ENCODE measurements at regions not wholly inside any gene's neighbourhood (a gene's known extent, or its start where the extent isn't known, plus 50 kb on each side); places are given as distances from the start of the nearest gene placed in this dataset.

GRCh38 chr6:66396549-66396948 is 689.5 kb upstream of the EYS start (continued):
- TF ChIP-seq, protein P1, sequence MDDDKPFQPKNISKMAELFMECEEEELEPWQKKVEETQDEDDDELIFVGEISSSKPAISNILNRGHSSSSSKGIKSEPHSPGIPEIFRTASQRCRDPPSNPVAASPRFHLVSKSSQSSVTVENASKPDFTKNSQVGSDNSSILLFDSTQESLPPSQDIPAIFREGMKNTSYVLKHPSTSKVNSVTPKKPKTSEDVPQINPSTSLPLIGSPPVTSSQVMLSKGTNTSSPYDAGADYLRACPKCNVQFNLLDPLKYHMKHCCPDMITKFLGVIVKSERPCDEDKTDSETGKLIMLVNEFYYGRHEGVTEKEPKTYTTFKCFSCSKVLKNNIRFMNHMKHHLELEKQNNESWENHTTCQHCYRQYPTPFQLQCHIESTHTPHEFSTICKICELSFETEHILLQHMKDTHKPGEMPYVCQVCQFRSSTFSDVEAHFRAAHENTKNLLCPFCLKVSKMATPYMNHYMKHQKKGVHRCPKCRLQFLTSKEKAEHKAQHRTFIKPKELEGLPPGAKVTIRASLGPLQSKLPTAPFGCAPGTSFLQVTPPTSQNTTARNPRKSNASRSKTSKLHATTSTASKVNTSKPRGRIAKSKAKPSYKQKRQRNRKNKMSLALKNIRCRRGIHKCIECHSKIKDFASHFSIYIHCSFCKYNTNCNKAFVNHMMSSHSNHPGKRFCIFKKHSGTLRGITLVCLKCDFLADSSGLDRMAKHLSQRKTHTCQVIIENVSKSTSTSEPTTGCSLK (tag by site-specific recombination; IDR thresholded peaks at IDR 0.05) = no peak

- no peaks in the 10 kb centered on the region for H3K36me3 ChIP-seq (ENCODE audit: control insufficient read depth in 2 of 2, insufficient read depth in 1 of 2, low read length in 2 of 2)
- no peaks in the 10 kb centered on the region for H3K4me1 ChIP-seq (ENCODE audit: control insufficient read depth, insufficient read depth, low read length)
- H3K27ac ChIP-seq (ENCODE audit: extremely low read depth, low read depth, low read length) = no peak overlapping the region
- peak; percentile 50 for TF ChIP-seq EGR2 (tag by site-specific recombination; IDR thresholded peaks at IDR 0.05; ENCODE audit: low read depth)
- TF ChIP-seq, protein P2, sequence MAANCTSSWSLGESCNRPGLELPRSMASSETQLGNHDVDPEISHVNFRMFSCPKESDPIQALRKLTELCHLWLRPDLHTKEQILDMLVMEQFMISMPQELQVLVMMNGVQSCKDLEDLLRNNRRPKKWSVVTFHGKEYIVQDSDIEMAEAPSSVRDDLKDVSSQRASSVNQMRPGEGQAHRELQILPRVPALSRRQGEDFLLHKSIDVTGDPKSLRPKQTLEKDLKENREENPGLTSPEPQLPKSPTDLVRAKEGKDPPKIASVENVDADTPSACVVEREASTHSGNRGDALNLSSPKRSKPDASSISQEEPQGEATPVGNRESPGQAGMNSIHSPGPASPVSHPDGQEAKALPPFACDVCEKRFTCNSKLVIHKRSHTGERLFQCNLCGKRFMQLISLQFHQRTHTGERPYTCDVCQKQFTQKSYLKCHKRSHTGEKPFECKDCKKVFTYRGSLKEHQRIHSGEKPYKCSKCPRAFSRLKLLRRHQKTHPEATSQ (tag by site-specific recombination; IDR thresholded peaks at IDR 0.05) = no peak
- H3K9me3 ChIP-seq (ENCODE audit: control insufficient read depth, insufficient read depth, low read depth, low read length) = no peaks in the 10 kb centered on the region
- ChIA-PET CTCF (no interaction called here), POLR2A (no interaction called here)
- H3K4me3 ChIP-seq (ENCODE audit: low read depth, low read length) = no peak overlapping the region
Observed at GRCh38 chr6:66396145-66396544, 689.1 kb upstream of the EYS start.

DNA sequence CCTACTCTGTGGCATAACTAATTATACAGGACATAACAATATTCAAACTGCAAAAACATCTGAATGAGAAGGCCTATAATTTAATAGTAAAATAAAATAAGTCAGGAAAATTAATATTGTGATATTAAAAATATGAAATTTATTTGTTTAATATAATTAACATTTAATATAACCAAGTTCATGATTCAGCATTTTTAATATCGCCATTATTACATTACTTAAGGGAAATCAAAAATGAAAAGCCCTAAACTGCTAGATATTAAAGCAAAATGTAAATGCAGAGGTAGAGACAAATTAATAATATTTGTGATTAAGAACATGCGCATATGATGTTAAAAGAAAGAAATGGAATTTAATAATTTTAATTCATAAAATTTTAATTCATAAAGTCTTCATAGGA is 683.4 kb upstream of the EYS start:
- no peak overlapping the region for H3K27ac ChIP-seq (ENCODE audit: extremely low read depth, low read depth, low read length)
- TF ChIP-seq ZNF433 (tag by site-specific recombination; IDR thresholded peaks at IDR 0.05; ENCODE audit: low read depth) = no peak
- TF ChIP-seq ZNF626 (tag by site-specific recombination; IDR thresholded peaks at IDR 0.05) = no peak
- no peak for TF ChIP-seq ZNF529 (tag by site-specific recombination; IDR thresholded peaks at IDR 0.05; ENCODE audit: insufficient replicate concordance)
- no peak for TF ChIP-seq YY1 (tag by site-specific recombination; IDR thresholded peaks at IDR 0.05)
- TF ChIP-seq ZNF792 (tag by site-specific recombination; IDR thresholded peaks at IDR 0.05) = no peak
- no peak for TF ChIP-seq BCL6B (tag by site-specific recombination; IDR thresholded peaks at IDR 0.05)
- no peak for TF ChIP-seq KLF9 (tag by site-specific recombination; IDR thresholded peaks at IDR 0.05; ENCODE audit: low read depth)
- TF ChIP-seq GLIS2 (tag by site-specific recombination; IDR thresholded peaks at IDR 0.05) = no peak
- TF ChIP-seq ZNF292 (tag by site-specific recombination; IDR thresholded peaks at IDR 0.05; ENCODE audit: borderline replicate concordance, low read depth) = no peak
- no peaks in the 10 kb centered on the region for H3K9me3 ChIP-seq (ENCODE audit: control insufficient read depth, insufficient read depth, low read depth, low read length)
- H3K4me3 ChIP-seq (ENCODE audit: low read depth, low read length) = no peak overlapping the region
- POLR2A ChIA-PET = no interaction called here
- no peaks in the 10 kb centered on the region for H3K36me3 ChIP-seq (ENCODE audit: control insufficient read depth in 2 of 2, insufficient read depth in 1 of 2, low read length in 2 of 2)
- H3K4me1 ChIP-seq (ENCODE audit: control insufficient read depth, insufficient read depth, low read length) = no peaks in the 10 kb centered on the region
- CTCF ChIA-PET = no interaction called here

DNA sequence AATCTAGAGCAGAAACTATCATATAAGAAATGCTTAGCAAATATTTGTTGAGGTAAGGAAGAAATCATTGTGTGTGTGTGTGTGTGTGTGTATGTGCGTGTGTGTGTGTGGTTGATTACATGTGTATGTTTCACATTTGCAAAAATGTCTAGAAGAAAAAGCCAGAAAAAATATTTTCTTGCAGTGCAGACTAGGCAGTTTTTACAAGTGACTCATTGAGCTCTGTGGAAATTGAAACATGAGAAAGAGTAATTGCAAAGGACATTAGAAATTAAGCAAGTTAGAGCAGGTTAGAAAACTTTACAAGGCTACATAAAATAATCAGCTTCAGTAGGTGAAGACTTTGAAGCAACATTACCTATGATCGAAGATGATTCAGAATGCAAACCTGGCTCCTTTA is 669.0 kb upstream of the EYS start:
- Histone ChIP-seq H3K27ac (ENCODE audit: extremely low read depth, low read depth, low read length) (no peak overlapping the region), H3K4me1 (ENCODE audit: control insufficient read depth, insufficient read depth, low read length) (no peaks in the 10 kb centered on the region), H3K36me3 (ENCODE audit: control insufficient read depth in 2 of 2, insufficient read depth in 1 of 2, low read length in 2 of 2) (no peaks in the 10 kb centered on the region), H3K9me3 (ENCODE audit: control insufficient read depth, insufficient read depth, low read depth, low read length) (no peaks in the 10 kb centered on the region), H3K4me3 (ENCODE audit: low read depth, low read length) (no peak overlapping the region)
- ChIA-PET CTCF (no interaction called here), POLR2A (no interaction called here)
- no peak for TF ChIP-seq ZNF214 (tag by site-specific recombination; IDR thresholded peaks at IDR 0.05; ENCODE audit: borderline replicate concordance)
- TF ChIP-seq ZNF777 (tag by site-specific recombination; IDR thresholded peaks at IDR 0.05; ENCODE audit: borderline replicate concordance) = no peak
- TF ChIP-seq ZBTB48 (tag by site-specific recombination; IDR thresholded peaks at IDR 0.05) = no peak
- TF ChIP-seq EGR2 (tag by site-specific recombination; IDR thresholded peaks at IDR 0.05; ENCODE audit: low read depth) = no peak
- no peak for TF ChIP-seq ZFP37 (tag by site-specific recombination; IDR thresholded peaks at IDR 0.05)
- TF ChIP-seq ZNF394 (tag by site-specific recombination; IDR thresholded peaks at IDR 0.05; ENCODE audit: borderline replicate concordance) = no peak
- no peak for TF ChIP-seq ELK4 (IDR thresholded peaks at IDR 0.05; ENCODE audit: borderline replicate concordance, low read depth, low read length)
- no peak for TF ChIP-seq ZNF623 (tag by site-specific recombination; IDR thresholded peaks at IDR 0.05)
- TF ChIP-seq ZNF140 (tag by site-specific recombination; IDR thresholded peaks at IDR 0.05) = no peak
- no peak for TF ChIP-seq ZNF324 (tag by site-specific recombination; IDR thresholded peaks at IDR 0.05)
- no peak for TF ChIP-seq ZNF133 (tag by site-specific recombination; IDR thresholded peaks at IDR 0.05)
- TF ChIP-seq ZNF274 (IDR thresholded peaks at IDR 0.05; ENCODE audit: low read length) = no peak
- no peak for TF ChIP-seq ZNF274 (tag by site-specific recombination; IDR thresholded peaks at IDR 0.05; ENCODE audit: borderline replicate concordance)
- no peak for TF ChIP-seq ZNF530 (tag by site-specific recombination; IDR thresholded peaks at IDR 0.05; ENCODE audit: low read depth)
- TF ChIP-seq MEIS1 (CRISPR knock-in tag; IDR thresholded peaks at IDR 0.05; ENCODE audit: borderline replicate concordance) = no peak

Measured in HEK293 (cell line).